ENCODE measurements at regions not wholly inside any gene's neighbourhood (a gene's known extent, or its start where the extent isn't known, plus 50 kb on each side); places are given as distances from the start of the nearest gene placed in this dataset.

GRCh38 chr3:147604136-147604535 is 195.0 kb downstream of the ZIC1 start:
- no peak for DNase-seq

GRCh38 chr3:147613725-147614124 is 204.6 kb downstream of the ZIC1 start:
- DNase-seq, result no peak

DNA sequence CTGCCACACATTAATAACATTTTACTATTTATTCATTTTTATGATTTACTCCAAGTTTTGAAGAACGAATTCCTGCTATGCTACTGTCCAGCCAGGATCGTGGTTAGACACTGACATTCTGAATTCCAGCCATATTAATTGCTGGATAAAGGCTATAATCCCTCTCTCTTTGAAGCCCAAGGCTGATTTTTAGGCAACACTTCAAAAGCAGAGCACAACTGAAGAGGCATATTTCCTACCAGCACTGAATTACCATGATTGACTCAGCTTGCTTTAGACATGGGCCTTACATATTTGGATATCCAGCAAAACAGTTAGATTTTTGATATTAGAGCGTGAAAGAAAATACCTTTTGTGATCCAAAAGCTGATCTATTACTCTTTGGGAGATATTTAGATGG is 205.0 kb downstream of the ZIC1 start:
- no peak for DNase-seq

- DNase-seq, result no peak
These were observed 205.9 kb downstream of the ZIC1 start for GRCh38 chr3:147615035-147615434.

DNA sequence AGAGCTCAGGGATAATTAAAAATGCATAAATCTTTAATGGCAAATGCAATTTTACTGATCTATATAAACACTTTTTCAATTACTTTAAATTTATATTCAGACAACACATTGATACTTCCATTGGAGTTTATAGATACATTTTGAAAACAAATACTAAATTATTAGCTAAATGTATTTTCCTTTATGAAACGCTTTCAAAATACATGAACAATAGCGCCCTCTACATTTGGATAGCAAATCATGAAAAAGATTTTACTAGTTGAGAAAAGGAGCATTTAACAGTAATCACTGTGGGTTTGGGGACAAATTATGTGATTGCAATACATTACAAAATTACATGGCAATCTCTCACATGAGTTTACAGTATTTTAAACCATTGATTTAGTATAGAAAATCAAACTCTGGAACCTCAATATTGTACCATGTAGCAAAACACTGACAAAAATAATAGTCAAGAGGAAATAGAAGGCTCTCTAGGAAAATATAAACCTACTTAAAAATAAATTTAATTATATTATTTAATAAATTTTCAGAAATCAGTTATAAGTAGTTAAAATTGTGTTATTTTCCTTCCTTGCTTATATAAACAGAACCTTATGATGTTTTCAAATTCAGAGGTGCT is 207.9 kb downstream of the ZIC1 start:
- DNase-seq, result no peak

- DNase-seq, result no peak
These were observed 209.5 kb downstream of the ZIC1 start for GRCh38 chr3:147618691-147619090.

GRCh38 chr3:147619921-147620560 is 210.9 kb downstream of the ZIC1 start:
- no peak for DNase-seq

GRCh38 chr3:147620906-147621305 is 211.7 kb downstream of the ZIC1 start:
- DNase-seq, result no peak

DNA sequence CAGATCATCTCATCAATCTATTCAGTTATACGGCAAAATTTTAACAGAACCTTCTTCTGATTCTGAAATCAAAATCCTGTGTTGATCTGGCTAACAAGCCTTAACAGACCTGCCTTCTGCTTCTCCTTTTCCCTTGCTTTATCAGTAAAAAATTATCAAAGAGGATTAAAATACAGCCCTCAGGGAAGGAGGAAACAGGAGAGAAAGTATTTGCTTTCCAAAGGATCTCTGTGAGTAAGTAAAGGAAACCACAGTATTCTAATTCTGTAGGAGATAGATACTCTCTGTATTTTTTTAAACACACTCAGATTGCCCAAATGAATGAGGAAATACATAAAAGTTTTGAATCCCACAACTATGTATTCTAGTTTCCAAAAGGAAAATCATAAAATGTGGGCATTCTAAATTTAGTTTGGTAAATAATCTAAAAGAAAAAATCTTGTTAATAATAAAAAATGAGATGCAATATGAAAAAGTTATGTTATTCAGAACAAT is 221.8 kb downstream of the ZIC1 start:
- no peak for DNase-seq

- DNase-seq, result no peak
These were observed 231.6 kb downstream of the ZIC1 start for GRCh38 chr3:147640781-147641180.

DNA sequence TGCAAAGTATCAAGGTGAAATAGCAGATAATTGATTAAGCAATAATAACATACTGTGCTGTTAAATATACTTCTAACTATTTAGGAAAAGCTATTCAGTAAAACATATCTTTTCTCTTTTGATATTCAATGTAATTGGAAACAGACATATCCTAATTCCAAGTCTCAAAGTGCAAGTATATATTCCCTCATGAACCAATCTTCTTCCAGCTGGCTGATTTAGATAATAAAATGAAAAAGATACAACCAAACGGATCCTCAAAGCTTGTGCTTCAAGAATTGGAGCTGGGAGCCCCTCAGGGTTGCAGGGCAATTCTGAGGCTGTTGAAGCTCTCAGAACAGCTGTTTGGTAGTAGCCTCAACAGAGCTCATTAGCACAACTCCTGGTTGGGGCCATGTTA is 236.6 kb downstream of the ZIC1 start:
- no peak for DNase-seq

DNA sequence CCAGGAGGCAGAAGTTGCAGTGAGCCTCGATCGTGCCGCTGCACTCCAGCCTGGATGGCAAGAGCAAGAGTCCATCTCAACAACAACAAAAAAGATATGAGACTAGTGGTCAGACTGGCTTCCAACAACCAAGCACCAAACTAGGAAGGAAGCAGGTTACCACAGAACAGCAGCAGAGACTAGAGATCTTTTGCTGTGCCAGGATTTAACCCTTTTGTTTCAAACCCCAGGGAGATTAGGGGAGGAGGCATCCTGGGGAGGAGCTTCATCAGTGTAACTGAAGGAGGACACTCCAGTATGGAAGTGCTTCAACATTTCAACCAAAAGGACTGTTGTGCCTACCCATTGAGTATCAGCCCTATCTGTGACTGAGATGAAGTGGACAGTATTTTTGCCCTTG is 240.3 kb downstream of the ZIC1 start:
- no peak for DNase-seq

- DNase-seq, result no peak
These were observed 242.1 kb downstream of the ZIC1 start for GRCh38 chr3:147651107-147651778.

- no peak for DNase-seq
These were observed 243.6 kb downstream of the ZIC1 start for GRCh38 chr3:147652651-147653366.

DNA sequence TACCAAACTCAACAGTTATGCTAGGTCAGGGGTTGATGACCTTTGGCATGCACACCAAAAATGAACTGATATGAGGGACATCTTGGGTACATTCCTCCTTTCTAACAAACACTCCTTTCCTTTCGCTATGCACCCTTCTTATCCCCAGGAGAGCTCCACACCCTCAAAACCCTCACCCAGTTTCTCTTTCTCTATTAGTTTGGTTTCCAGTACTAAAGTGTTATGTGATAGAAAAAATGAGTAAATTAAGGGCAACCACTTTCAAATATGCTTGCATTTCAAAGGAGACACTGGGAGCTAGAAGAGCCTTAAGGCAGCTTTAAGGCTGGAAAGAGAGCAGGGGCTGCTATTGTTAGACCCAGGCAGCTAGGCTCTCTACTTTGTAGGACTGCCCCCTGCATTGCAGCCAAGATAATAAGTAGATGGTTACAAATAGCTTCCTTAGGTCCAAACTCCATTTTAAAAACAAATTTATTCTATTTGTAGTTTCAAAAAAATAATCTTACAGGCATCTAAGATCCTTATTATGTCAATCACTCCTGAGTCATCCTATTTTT is 244.3 kb downstream of the ZIC1 start:
- no peak for DNase-seq

- DNase-seq, result no peak
These were observed 245.7 kb downstream of the ZIC1 start for GRCh38 chr3:147654827-147655226.

- DNase-seq, result no peak
These were observed 246.1 kb downstream of the ZIC1 start for GRCh38 chr3:147655236-147655635.

DNA sequence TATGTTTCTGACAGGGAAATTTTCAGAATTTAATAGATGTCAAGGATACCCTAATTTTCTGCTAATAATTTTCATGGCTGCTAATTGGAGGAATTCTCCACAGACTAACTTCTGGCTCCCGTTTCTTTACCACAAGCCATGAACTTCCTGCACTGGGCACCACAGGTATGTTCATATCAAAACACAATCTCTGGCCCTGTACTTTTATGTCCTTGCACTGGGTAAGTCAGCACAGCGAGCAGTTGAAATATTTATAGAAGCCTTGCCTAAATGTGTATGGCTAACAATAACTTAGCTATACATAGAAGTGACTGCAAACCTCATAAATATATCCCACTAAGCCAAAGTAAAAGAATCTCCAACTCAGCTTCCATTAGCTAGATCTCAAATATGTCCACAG is 246.9 kb downstream of the ZIC1 start:
- no peak for DNase-seq

GRCh38 chr3:147661916-147662315 is 252.8 kb downstream of the ZIC1 start:
- DNase-seq, result no peak

DNA sequence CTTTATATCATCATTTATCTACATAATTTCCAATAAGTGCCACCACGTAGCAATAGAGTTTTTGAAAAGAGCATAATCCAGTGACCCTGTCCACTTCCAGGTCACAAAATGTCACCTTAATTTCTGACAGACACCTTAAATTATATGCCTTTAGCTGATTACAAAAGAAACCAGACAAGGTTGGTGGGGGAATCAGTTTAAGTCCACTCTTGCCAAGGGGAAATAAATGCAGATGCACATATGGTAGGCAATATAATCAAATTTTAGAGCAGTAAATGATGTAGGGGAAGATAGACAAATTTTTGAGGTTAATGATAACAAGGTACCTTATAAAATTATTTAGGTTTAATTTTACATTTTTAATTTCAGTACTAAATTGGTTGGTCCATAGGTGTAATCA is 253.5 kb downstream of the ZIC1 start:
- DNase-seq, result no peak

DNA sequence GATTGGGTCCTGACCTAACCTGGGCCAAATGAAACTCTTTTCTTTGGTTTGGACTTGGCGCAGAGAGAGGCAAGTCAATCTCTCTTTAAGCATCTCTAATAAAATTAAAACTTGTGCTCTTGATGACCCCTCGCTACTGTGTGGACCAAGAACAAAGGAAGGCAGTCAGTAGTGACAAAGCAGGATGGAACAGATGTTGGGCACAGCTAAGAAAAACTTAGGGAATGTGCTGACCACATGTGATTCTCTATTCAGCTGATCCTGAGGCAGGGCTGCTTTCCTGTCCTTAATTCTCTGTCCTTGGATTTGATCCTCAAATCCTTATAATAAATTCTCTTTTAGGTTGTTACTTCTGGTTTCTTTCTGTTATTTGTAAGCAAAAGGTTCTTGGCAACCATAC is 259.9 kb downstream of the ZIC1 start:
- no peak for DNase-seq

GRCh38 chr3:147672035-147672434 is 262.9 kb downstream of the ZIC1 start:
- no peak for DNase-seq

DNA sequence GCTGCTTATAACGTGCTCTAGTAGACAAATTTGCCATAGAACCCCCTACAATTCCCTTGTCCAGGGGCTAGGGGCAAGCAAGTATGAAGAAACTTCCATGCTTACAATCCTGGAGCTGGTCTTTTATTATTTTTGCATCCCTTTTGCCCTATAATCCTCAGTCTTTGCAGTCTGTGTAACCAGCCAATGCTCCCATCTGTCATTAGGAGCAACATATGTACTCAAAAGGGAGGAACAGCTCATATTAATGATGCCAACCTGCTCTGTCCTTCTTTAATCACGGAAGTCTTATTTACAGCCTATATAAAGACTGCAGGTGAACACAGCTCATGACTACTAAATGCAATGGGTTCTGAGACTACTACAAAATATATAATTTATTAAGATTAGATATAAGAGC is 263.3 kb downstream of the ZIC1 start:
- DNase-seq, result no peak
